K562 (cell line): ENCODE measurements at regions not wholly inside any gene's neighbourhood (a gene's known extent, or its start where the extent isn't known, plus 50 kb on each side); places are given as distances from the start of the nearest gene placed in this dataset.

ENCODE experiments used
- TAF15 ChIP-seq: fragments of 200-400 bp; formaldehyde crosslinking; IDR thresholded peaks from 2 replicates; pipeline ENCODE4 v1.6.1; 2017; ENCODE audit warnings: mild to moderate bottlenecking, low read depth, low read length, moderate library complexity
- UBTF ChIP-seq, 2 experiments: IDR thresholded peaks; 2 replicates each; pipeline ENCODE4 v1.6.1; 2012; ENCODE audit warnings: improper control_type of control experiment in 2 of 2, low read depth in 2 of 2, low read length in 2 of 2, borderline replicate concordance in 1 of 2

GRCh38 chr21:17368748-17369363, 144.0 kb upstream of the CXADR start:
- TF ChIP-seq UBTF (IDR thresholded peaks at IDR 0.05; ENCODE audit: borderline replicate concordance in 1 of 2, low read depth in 2 of 2, low read length in 2 of 2): no peak
- TF ChIP-seq TAF15: no peak
